Transverse colon (tissue), 3 donors: ENCODE measurements at regions not wholly inside any gene's neighbourhood (a gene's known extent, or its start where the extent isn't known, plus 50 kb on each side); places are given as distances from the start of the nearest gene placed in this dataset.

Source experiments
- POLR2A ChIP-seq: fragments of 450-650 bp; IDR thresholded peaks from one replicate; pipeline ENCODE4 v1.6.1; 2016; ENCODE audit warnings: antibody characterized with exemption, mild to moderate bottlenecking, moderate library complexity
- POLR2AphosphoS5 ChIP-seq, 3 donors: sonication (generic); formaldehyde crosslinking; IDR thresholded peaks; one replicate each; pipeline ENCODE4 v1.6.1; 2016; ENCODE audit warnings: antibody characterized with exemption in 3 of 3

GRCh38 chr22:48567213-48567975 is 1260.3 kb downstream of the BRD1 start:
- TF ChIP-seq POLR2AphosphoS5 (IDR thresholded peaks at IDR 0.05): no peak
- no peak for TF ChIP-seq POLR2A
